ENCODE measurements at regions not wholly inside any gene's neighbourhood (a gene's known extent, or its start where the extent isn't known, plus 50 kb on each side); places are given as distances from the start of the nearest gene placed in this dataset.

DNA sequence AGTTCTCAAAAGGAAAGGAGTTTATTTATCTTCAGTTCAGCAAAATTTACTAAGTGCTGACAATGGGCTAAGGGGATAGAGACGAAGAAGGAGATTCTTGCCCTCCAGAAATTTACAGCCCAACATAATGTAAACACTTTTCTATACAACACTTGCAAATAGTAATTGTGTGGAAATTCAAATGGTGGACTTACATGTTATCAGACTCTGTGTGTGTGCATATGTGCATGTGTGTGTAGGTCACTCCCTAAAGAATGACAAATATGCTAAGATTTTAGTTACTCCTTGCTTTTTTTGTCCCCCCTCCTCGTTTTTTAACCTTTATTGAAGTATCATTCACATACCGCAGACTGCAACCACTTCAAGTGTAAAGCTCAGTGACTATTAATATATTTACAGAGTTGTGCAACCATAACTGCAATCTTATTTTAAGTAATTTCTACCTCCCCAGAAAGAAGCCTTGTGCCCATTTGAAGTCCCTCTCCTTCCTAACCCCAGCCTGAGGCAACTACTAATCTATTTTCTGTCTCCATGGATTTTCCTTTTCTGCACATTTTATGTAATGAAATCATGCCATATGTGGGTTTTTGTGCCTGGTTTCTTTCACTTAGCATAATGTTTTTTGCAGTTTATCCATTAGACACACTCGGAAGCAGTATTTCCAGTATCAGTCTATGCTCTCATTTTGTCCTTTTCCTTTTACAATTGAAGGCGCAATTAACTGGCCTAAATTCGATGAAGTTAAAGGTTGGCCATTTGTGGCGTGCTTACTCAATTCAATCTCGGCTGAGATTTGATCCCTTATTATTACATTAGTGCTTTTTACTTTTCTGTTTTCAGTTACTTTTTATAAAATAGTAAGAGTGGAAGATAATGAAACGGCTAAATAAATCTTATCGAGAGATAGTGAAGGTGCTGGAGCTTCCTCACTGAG is 318.4 kb downstream of the HAPSTR1 start:
- DNase-seq (ENCODE audit: low read depth): no peak

DNA sequence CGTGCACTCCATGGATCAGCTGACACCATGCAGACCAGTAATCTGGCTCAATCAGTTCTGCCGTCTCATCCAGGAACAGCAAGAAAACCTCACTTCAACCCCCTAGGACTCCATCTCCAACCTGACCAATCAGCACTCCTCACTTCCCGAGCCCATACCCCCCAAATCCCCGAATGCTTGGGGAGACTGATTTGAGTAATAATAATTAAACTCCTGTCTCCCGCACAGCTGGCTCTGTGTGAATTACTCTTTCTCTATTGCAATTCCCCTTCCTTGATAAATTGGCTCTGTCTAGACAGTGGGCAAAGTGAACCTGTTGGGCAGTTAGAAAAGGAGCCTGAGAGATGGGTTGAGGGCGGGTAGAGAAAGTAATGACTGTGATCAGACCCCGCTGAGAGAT is 320.0 kb downstream of the HAPSTR1 start:
- DNase-seq (ENCODE audit: low read depth): no peak

DNA sequence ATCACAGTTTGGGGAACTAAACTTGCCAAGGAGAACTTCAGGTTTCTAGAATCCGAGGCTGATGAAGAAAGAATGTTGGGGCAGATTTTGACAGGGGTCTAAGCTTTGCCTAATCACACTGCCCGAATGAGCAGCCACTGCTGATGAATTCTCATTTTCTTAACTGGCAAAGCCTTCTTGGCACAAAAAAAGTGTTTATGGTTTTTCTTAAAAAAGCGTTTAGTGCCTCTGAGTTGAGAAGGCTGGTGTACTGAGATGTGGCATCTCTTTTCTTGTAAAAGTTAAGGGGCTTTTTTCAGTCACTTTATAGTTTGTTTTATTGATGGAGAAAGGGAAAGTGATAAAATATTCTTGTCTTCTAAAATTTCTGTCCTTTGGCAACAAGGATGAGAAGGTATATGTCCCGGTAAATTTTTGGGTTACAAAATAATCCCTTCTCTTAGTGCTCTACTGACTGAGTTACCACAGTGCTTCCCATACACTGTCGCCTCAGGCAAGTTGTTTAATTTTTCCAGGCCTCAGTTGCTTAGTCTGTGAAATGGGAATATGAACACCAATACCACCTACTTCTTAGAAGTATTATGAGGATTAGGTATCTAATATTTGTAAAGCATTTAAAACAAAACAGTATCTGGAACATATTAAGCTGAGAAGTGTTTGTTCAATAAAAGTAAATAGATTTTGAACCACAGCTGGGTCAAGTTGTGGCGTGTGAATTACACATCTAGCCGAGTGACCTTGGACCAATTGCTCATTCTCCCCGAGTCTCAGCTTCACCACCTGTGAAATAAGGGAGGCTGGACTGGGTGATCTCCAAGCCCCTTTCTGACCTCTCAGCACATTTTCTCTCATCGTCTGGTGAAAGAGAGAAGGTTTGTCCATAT is 320.8 kb downstream of the HAPSTR1 start:
- DNase-seq (ENCODE audit: low read depth): no peak

DNA sequence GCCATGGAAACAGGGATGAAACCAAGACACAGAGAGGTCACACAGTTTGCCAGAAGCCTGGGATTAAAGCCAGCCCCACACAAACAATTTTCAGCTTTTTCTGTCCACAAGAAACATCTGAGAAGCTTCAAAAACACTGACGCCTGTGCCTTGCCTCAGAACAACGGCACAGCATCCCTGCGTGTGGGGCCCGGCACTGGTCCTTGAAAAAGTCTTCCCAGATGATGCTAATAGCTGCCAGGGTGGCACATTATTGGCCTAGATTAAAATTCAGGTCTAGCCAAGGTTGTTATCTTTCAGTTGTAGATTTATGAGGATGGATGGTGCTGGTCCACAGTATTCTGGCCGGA is 321.4 kb downstream of the HAPSTR1 start:
- DNase-seq (ENCODE audit: low read depth): no peak

DNA sequence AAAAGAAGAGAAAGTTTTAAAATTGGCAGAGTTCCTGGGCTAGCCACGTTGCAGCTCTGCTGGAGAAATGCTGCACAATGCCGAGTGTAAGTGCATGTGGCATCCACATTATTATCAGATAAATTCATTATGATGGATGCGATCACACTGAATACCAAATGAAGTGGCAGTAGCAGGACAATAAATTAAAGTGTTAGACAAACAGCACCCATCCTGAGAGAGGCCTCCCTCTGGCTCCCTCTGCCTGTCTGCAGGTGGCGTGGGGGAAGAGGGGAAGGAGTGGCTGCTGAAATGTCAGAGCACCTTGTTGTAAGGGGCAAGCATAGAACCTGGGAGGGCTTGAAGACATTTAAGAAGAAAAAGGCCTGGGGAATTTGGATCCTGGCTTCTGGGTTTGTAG is 324.1 kb downstream of the HAPSTR1 start:
- no peak for DNase-seq (ENCODE audit: low read depth)

DNA sequence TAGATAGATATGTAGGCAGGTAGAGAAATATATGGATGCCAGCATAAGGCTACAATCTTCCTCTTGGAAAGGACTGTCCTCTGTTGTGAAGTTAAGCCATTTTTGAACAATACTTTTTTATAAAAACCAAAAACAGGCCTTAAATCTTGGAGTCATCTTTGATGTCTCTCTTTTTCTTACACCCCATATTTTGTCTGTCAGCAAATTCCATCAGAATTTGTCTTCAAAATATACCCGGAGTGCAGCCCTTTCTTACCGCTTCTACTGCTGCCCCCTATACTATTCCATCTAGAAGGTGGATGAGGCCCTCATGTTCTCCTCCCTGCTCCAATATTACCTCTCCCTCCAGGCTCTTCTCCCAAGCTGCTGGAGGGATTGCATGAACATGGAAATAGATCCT is 326.5 kb downstream of the HAPSTR1 start:
- no peak for DNase-seq (ENCODE audit: low read depth)

DNA sequence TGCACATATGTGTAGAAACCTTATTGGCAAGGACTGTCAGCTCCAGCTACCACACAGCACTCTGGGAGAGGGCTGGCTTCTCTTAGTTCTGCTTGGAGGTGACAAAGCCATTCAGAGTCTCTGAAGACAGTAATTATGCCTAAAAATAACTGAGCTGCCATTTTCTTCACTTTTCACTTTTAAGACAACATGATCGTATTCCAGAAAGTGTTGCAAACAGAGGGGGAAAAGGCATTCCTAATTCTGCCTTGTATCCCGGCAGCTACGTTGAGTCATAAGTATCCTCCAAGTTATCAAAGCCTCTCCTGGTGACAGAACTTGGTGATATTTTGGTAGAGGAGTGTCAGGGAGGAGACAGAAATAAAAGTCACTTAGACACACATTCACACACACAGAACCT is 327.7 kb downstream of the HAPSTR1 start:
- DNase-seq (ENCODE audit: low read depth): no peak

DNA sequence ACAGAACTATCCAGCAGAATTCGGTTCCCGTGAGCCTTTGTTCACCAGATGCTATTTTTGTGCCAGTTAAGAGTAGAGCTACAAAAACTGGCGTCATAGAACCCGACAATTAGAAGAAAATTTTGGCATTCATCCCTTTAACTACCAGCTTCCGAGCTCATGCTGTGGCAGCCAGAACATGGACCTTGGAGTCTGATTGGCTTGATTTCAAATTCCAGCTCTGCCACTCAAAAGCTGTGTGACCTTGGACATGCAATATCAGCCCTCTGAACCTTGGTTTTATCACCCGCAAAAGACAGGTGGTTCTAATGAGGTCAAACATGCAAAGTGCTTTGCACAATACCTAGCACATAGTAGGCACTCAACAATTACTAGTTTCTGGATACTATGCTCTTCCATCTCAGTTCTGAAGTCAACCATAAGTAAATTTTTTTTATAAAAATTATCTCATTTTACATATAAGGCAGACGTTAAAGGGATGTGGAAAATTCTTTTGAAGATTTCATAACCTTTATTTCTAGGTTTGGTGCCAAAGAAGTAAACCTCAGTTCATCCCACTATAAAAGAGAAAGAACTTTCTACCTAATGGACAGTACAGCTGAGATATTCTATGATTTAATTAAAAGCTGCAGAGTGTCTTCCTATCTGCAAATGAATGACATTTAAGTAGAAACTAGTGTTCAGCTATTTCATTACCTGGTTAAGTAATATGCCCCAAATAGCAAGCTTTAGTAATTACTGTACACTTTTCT is 331.5 kb downstream of the HAPSTR1 start:
- DNase-seq (ENCODE audit: low read depth): no peak

DNA sequence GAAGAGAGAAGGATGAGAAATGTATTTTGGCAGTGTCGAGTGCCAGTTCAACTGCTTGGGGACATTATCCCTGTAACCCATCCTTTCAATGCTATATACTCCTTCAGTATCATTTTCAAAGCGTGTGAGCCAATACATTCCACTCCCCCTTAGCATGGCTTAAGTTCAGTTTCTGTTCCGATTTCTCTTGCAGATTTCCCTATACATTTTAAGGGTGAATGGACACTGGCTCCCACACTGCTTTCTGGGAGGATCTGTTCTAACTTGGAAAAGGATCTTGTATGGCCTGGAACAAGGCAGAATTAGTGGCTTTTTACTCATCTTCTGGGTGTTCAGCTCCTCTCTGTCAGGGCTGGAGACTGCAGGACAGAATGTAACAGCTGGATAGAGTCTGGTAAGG is 333.8 kb downstream of the HAPSTR1 start:
- DNase-seq (ENCODE audit: low read depth): no peak

DNA sequence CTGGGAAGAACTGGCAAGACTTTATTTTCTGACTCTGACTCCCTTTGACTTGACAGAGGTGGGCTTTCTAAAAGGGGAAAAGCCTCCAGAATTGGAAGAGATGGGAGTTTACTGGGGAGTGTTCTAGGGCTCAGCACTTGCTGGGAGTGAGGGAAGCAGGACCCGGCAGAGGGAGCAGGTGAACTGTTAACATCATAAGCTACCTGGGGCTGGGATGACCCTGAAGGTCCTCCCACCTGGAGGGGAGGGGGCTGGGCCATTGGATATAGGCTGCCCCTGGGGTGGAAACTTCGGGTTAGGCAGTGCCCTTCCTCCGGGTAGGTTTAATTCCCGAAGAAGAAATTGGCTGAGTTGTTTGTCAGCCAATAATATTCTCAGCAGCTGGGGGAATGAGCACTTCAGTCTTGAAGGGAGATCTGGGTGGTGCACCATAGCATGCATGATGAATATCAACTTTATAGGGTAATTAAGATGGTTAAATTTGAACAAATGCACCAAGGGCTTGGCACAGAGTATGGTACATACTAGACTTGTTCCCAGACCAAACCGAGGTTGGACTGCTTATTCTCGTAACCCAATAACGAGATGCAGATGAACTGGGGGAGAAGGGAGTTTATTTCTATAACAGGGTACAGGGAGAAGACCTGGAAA is 337.0 kb downstream of the HAPSTR1 start:
- no peak for DNase-seq (ENCODE audit: low read depth)

DNA sequence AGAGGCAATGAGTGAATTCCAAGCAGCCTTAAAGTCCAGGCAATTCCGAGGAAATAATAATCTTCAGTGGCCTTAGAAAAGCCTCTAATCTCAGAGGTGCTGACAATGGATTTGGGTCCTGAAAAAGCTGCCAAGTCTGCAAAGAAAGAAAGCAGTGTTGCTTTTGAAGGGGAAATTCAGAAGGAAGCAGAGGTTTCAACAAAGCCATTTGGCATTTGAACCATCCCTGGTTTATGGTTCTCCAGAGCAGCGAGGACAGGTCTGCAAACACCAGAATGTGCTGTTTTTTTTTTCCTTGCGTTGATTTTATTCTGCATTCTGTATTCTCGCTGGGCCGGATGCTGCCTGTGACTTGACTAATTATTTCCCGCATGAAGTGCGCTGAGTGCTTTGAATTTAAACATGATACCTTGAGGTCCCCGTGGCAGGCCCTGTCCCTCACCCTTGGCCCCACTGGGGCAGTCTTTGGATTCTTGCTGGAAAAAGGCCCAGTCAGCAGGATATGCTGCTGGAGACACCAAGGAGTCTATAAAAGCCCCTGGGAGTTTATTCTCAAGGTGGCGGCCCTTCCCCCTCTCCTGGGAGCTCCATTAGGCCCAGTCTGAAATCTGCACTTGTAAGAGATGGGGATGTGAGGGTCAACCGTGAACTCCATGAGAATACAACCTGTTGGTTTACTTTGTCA is 338.3 kb downstream of the HAPSTR1 start:
- DNase-seq (ENCODE audit: low read depth): no peak

DNA sequence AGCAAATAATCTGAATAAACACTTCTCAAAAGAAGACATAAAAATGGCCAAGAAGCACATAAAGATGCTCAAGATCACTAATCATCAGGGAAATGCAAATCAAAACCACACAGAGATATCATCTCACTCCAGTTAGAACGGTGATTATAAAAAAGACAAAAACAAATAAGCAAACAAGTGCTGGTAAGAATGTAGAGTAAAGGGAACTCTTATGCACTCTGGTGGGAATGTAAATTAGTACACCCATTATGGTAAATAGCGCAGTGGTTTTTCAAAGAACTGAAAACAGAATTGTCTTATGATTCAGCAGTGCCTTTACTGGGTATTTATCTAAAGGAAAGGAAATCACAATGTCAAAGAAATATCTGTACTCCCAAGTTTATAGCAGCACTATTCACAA is 343.2 kb downstream of the HAPSTR1 start:
- DNase-seq (ENCODE audit: low read depth): no peak

DNA sequence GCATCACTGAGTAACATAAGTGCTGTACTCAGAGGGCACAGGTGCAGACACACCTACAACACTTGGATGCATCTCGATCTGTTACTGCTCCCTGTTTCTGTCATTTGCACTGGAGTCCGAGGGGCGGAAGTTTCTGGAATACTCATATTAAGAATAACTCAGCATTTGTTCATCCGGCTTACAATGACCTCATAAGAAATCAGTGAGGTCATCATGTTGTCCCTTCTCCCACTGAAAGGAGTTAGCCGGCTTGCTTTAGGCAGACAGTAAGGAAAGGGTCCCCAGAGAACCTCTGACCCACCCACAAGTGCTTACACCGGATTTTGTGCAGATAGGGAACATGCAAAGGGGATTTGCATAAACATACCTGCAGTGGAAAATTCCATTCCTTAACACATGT is 344.7 kb downstream of the HAPSTR1 start:
- DNase-seq (ENCODE audit: low read depth): no peak

DNA sequence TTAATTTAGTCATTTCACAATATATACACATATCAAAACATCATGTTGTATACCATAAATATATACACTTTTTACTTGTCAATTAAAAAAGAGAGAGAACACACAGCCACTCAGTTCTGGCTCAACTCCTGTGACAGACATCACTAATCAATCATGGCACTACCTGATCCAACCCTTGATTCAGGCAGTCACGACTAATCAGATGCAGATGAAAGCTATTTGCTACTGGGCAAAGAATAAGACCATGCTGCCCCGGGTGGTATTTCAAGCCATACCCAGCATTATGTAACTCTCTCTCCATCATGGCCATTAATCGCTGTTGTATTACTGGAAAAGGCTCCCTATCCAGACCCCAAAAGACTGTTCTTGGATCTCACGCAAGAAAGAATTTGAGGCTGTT is 345.7 kb downstream of the HAPSTR1 start:
- DNase-seq (ENCODE audit: low read depth): no peak

DNA sequence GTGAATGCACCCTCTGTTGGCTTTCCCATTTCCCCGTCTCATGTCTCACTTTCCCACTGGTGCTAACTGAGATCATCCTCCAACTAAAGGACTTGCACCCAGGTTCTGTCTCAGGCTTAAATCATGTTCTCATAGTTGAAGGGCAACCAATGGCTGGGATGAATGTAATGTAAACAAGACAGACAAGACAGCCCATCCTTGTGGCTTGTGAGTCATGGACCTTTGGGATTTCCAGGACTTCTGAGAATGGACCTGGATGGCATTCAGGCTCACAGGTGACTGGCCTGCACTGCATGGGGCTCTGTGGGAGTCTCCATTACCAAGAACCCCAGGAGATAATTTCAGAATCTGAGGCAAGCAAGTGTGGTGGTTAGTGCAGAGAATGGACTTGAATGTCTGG is 347.5 kb downstream of the HAPSTR1 start:
- no peak for DNase-seq (ENCODE audit: low read depth)

DNA sequence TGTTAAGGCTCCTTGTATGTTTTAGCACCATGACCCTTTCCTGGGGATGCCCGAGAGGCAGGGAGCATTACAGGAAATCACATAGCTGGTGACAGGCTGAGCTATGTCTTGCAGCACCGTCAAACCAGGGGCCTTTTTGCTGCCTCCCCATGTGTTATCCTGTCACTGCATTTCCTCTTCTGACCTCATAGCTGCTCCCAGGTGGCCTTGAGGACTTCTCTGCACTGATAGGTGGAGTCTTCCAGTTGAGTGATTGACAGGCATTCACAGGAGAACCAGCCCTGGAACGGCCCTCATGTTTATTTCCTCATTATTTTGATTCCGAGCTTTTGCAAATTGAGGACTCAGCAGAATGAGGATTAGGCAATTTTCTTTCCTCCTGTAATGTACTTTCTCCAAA is 349.6 kb downstream of the HAPSTR1 start:
- DNase-seq (ENCODE audit: low read depth): no peak

DNA sequence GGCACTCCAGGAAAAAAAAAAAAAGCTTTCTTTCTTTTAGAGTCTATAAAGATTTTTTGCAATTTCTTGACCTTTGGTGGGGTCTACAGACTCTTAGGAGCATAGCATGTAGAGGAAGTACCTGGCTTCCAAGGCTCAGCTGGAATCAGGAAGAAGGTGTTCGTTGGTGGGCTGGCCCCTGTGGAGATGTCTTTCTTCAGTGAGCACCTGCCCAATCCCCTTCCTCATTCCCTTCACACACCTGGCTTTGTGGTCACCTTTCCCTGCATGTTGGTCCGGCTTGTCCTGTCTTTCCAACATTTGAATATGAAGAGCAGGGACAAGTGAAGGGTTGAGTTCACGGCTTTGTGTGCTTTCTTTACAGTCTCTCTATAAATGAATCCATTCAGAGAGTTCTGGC is 352.4 kb downstream of the HAPSTR1 start:
- DNase-seq (ENCODE audit: low read depth): no peak

DNA sequence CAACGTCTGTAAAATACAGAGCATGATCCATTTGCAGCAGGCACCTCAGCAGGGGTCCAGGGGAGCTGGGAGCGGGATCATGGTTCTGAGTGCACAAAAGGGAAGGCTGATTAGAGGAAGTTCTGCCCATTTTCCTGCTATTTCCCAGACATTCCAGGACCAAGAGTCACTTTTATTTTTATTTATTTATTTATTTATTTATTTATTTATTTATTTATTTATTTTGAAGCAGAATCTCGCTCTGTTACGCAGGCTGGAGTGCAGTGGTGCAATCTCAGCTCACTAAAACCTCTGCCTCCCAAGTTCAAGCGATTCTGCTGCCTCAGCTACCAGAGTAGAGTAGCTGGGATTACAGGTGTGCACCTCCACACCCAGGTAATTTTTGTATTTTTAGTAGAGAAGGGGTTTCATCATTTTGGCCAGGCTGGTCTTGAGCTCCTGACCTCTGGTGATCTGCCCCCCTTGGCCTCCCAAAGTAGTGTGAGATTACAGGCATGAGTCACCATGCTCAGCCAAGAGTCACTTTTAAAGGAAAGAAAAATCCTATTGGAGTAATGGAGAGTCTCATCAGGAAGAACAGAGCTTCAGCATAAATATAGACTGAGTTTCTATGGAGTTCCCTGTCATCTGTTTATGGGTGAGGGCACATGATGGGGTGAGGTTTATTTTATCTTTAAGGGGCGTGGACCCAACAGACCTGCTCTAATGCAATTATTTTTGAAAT is 355.2 kb downstream of the HAPSTR1 start:
- no peak for DNase-seq (ENCODE audit: low read depth)

DNA sequence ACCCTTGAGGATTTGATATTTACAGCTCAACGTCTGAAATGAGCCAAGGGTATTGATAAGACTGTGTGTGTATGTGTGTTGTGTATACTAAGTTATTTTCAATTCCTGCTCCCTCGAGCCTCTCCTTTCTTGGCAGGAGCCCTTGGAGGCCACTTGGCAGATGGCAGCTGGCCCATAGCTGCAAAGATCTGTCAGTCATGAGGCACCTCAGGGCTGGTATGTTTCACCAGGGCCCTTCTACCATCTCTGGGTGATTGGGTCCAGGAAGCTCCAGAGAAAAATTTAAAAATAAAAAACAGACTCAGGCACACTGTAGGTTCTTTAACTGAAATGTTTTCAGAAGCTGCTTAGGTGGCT is 355.7 kb downstream of the HAPSTR1 start:
- no peak for DNase-seq (ENCODE audit: low read depth)

DNA sequence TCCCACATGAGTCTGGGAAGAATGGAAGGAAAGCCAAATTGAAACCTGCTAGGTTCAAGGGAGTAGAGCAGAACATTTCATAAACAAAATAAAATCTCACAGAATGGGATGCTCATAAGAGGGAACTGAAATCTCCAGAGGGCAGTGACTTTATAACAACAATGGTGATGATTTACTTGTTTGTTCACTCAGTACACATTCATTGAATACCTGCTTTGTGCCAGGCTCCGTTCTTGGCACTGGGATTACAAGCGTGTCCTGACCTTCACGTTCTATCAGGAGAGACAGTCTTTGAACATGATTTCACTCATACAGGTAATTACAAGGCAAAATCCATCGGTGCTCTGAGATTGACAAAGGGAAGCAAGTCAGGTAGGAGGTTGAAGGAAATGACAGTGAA is 356.3 kb downstream of the HAPSTR1 start:
- DNase-seq (ENCODE audit: low read depth): no peak
